Left colon (tissue), 2 donors: ENCODE measurements at regions not wholly inside any gene's neighbourhood (a gene's known extent, or its start where the extent isn't known, plus 50 kb on each side); places are given as distances from the start of the nearest gene placed in this dataset.
"Not testable (repeated sequence)": the region's sequence is repeated elsewhere in the genome, so short reads cannot be mapped to it uniquely, and the experiment has no call there.

Source experiments
- ATAC-seq: fragments of 200-7000 bp; cut with Tn5 transposase; one replicate; pipeline ENCODE4 v1.9.1; 2020; ENCODE audit warnings: mild to moderate bottlenecking, moderate library complexity
- DNase-seq, 2 donors: peaks; one replicate each; pipeline ENCODE4 v3.0.0-alpha.2; 2020
- intact Hi-C, 2 donors: fragments of 100-400 bp; cut with DNase I in 1 of 2; cut with micrococcal nuclease in 1 of 2; formaldehyde crosslinking; loops; one replicate each; pipeline versions ENCODE4 v1.11.2 to v1.14.0; 2022; cut with DNase I, micrococcal nuclease
- donor health status: DM: no; HTN: no; CAD: no.
- donor health status: DM: yes; HTN: yes; CAD: no.

- no peak for DNase-seq
- intact Hi-C loops, result no loop called here
- no peak for ATAC-seq
Measured at GRCh38 chr9:82052081-82052480, 63.5 kb downstream of the SPATA31D1 start.

DNA sequence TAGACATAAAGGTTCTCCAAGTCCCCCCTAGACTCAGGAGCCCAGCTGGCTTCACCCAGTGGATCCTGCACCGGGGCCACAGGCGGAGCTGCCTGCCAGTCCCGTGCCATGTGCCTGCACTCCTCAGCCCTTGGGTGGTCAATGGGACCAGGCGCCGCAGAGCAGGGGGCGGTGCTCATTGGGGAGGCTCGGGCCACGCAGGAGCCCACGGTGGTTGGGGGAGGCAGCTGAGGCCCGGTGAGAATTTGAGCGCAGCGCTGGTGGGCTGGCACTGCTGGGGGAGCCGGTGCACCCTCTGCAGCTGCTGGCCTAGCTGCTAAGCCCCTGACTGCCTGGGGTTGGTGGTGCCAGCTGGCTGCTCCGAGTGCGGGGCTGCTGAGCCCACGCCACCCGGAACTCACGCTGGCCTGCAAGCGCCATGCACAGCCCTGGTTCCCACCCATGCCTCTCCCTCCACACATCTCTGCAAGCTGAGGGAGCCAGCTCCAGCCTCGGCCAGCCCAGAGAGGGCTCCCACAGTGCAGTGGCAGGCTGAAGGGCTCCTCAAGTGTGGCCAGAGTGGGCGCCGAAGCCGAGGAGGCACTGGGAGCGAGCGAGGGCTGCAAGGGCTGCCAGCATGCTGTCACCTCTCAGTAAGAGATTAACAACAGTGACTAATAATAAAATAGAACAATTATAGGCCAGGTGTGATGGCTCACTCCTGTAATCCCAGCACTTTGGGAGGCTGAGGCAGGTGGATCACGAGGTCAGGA, 65.9 kb downstream of the SPATA31D1 start:
- DNase-seq, result no peak
- ATAC-seq, result no peak
- intact Hi-C loops, result no loop called here

DNA sequence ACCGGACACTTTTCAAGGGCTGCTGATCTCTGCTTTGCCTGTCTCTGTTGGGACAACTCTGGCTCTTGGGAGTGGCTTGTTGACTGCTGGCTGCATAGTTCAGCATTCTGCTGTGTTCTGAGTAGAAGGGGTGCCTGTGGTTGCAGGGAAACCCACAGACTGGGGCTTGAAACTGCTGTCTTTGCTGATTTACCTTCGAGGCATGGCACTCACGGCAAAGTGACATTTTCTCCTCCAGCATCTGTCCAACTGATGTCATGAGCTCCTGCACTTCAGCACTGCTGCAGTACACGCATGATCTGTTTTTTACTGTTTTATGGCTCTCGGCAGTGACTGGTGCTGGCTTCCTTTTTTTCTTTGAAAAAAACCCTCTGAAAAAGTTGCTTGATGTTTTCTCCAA, 69.2 kb downstream of the SPATA31D1 start:
- DNase-seq, result no peak
- intact Hi-C loops, result no loop called here
- no peak for ATAC-seq

- intact Hi-C loops, DNase-seq, ATAC-seq: not testable (repeated sequence)
Measured at GRCh38 chr9:82061801-82062200, 73.2 kb downstream of the SPATA31D1 start.

GRCh38 chr9:82062245-82062644, 73.7 kb downstream of the SPATA31D1 start:
- intact Hi-C loops, result no loop called here
- DNase-seq, result no peak
- no peak for ATAC-seq

DNA sequence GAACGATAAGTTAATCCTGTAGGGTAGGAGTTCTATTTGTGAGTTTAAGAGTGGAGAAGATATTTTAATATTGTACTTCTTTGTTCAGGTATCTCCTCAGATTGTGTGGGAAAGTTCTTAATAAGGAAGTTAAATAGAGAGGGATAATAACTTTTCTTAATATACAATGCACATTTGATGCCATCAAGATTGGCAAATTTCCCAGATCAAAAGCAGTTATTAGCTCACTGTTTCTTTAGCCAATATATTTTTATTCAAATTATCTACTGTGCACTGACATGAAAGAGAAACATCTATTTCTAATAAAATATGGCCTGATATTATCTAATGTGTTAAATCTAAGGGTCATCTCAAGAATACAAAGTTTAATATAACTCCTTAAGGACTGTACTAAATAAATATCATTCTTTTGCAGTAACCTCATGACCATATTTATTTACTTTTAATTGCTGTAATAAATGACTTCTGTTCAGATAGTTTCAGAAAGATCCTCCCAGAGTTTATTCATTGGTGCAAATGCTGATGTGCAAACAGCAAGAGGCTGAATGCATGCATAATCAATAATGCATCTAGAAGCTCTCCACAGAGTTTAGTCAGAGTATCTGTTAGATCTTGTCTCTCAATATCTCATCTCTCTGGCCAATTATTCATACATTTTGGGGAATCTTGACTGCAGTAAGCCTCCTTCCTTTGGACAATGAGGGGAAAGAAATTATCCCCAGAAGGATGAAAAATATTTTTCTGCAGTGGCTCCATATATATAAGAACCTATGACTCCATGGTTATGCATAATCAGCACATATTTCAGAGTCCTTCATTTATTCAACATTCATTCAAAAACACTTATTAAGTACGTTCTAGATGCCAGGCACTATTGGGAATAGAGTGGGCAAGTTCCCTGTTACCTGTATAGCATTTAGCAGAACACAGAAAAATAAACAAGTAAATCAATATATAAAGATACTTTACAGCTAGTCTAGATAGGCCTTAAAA, 85.3 kb downstream of the SPATA31D1 start:
- DNase-seq (no peak), ATAC-seq (no peak)
- intact Hi-C loops, result no loop called here

DNA sequence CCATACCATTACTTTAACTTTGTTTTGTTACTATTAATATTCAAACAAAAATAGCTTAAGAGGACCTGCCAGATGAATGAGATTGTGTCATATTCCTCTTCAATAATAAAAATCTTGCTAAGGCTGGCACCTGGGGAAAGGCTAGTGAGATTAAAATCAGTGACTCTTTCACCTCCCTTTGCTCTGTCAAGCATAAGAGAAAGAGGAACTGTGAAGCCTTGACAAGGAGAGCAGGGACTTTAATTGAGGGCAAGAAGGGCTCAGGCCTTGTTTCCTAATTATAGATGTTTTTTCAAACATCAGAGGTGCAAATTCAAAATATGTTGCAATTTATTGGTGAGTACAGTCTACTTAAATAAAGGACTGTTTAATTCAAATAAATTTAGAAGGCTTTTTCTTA, 91.7 kb downstream of the SPATA31D1 start:
- intact Hi-C loops, result no loop called here
- ATAC-seq (no peak), DNase-seq (no peak)

DNA sequence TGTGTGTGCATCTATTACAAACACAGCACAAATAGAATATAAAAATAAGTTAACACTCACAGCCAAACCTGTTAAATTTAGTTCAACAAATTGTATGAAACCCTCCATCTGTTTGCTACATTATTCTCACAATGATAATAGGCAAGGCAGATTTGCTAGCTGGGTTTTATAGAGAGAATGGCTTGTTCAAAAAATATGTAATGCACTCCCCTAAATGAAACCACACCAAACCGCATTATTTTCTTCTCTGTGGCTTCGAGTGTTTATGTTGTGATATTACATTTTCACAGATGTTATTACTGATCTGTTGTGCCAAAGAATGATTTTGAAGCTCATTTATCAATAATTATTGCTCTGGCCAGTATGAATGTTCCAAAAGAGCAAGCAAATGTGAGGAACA, 92.9 kb downstream of the SPATA31D1 start:
- DNase-seq, result no peak
- ATAC-seq, result no peak
- intact Hi-C loops, result no loop called here

- intact Hi-C loops, result no loop called here
- ATAC-seq (no peak), DNase-seq (no peak)
Measured at GRCh38 chr9:82082563-82082962, 94.0 kb downstream of the SPATA31D1 start.

GRCh38 chr9:82088591-82088990, 100.0 kb downstream of the SPATA31D1 start:
- DNase-seq (no peak), ATAC-seq (no peak)
- intact Hi-C loops, result no loop called here

DNA sequence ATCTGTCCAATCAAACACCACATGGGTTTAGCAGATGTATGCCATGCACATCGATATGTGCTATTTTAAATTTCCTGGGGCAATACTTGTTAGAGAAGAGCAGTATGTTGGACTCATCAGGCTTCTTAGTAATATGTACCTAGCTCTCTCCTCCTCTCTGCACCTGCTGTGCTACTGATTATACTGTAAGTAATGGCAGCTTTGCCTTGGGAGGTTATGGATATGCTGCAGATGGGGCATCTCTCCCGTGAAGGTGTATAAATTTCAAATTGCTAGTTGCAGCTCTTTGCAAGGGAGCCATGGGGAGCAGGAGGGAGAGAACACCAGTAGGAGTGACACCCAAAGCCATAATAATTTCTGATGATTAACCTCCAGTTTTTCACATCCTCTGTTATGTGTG, 101.5 kb downstream of the SPATA31D1 start:
- intact Hi-C loops, result no loop called here
- DNase-seq (no peak), ATAC-seq (no peak)

DNA sequence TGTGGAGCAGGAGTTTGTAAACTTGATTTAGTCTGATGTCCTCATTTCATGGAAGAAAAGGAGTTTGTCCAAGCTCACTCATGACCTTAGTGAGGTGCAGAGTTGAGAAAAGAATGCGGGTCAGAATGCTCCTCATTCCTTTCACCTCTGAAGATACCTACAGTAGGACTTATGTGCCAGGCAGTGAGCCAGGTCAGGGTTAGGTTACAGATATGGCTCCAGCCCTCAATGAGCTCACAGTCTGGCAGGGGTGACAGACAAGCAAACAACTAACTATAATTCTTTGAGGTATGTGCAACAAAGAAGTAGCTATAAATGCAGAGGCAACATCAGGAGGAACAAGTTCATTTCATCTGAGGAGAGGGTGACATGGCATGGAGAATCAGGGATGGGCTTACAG, 102.5 kb downstream of the SPATA31D1 start:
- intact Hi-C loops, result no loop called here
- ATAC-seq (no peak), DNase-seq (no peak)

GRCh38 chr9:82091610-82092009, 103.0 kb downstream of the SPATA31D1 start:
- DNase-seq (no peak), ATAC-seq (no peak)
- intact Hi-C loops, result no loop called here

DNA sequence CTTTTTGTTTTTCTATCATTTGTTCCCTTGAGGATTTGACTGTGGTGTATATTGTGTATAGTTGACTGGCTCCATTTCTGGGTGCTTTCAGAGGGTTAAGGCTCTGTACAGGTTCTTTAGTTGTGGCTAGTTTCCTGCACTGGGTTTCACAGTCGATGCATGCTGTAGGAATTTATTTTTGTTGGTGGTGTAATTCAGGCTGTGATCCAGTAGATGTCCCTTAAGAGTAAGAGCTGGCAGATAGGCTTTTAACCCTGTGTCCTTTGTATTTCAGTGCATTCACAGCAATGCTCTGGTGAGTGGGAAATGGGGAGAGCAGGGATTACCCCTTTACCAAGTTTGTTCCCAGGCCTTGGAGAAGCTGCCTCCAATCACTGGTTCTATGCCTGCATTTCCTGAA, 112.9 kb downstream of the SPATA31D1 start:
- ATAC-seq (no peak), DNase-seq (no peak)
- intact Hi-C loops, result no loop called here

GRCh38 chr9:82104252-82104651, 115.7 kb downstream of the SPATA31D1 start:
- ATAC-seq (no peak), DNase-seq (no peak)
- intact Hi-C loops, result no loop called here

GRCh38 chr9:82105729-82106128, 117.2 kb downstream of the SPATA31D1 start:
- no peak for ATAC-seq
- no peak for DNase-seq
- intact Hi-C loops, result no loop called here

DNA sequence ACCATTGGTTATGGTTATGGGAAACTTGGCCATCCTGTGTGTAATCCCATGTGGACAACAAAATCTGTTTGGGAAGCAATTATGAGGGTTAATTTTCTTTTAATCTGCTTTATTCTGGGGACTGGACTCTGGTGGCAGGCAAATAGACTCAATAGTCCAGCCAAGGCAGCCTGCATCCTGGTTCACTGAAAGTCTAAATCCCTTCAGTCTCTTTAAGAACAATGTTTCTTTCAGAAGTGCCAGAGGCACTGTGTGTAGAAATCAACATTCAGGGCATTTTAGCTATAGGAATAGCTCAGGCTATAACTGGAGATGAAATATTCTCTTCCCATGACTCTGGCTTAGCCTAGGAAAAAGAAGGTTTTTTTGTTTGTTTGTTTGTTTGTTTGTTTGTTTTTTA, 118.0 kb downstream of the SPATA31D1 start:
- intact Hi-C loops, result no loop called here
- no peak for DNase-seq
- ATAC-seq, result no peak

DNA sequence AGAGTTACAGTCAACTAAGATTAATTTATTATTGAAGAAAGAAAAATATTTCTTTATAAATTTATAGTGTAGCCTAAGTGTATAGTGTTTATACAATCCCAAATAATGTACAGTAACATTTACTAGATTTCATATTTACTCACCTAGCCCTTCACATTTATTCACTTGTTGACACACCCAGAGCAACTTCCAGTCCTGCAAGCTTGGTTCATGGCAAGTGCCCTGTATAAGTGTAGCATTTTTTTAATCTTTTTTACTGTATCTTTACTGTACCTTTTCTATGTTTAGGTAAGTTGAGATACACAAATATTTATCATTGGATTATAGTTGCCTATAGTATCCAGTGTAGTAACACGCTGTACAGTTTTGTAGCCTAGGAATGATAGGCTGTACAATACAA, 119.9 kb downstream of the SPATA31D1 start:
- DNase-seq (no peak), ATAC-seq (peak; percentile 78)
- intact Hi-C loops, result no loop called here

DNA sequence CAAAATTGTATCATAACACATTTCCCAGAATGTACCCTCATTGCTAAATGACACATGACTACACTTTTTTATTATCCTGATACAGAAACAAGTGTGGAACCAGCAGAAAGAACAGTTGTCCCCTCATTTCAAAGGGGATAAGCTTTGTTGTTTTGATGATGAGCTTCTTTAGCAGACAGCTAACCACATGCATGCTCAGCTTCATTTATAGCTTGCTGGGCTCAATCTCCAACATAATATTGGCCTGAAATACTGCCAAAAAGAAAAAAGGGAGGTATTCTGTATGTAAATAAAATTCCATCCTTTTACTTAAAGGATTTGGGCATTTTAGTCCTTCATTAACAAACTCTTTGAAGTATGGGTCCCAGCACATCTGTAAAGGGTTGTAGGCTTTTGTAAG, 120.4 kb downstream of the SPATA31D1 start:
- no peak for ATAC-seq
- intact Hi-C loops, result no loop called here
- no peak for DNase-seq

GRCh38 chr9:82109626-82110025, 121.1 kb downstream of the SPATA31D1 start:
- intact Hi-C loops, result no loop called here
- no peak for ATAC-seq
- DNase-seq, result no peak
